CD4-positive, alpha-beta memory T cell (primary cell): ENCODE measurements at regions not wholly inside any gene's neighbourhood (a gene's known extent, or its start where the extent isn't known, plus 50 kb on each side); places are given as distances from the start of the nearest gene placed in this dataset.
"Not testable (repeated sequence)": the region's sequence is repeated elsewhere in the genome, so short reads cannot be mapped to it uniquely, and the experiment has no call there.

Source experiments
- CTCF ChIA-PET: fragments of 350-600 bp; sonication (Branson Sonifier 250); formaldehyde crosslinking; loops from one replicate; lab custom pipeline; 2021; ENCODE audit warnings: inconsistent platforms; ENCODE audit not compliant: partially characterized antibody; lab: Charles Lee
- POLR2A ChIA-PET: fragments of 350-600 bp; sonication (Branson Sonifier 250); formaldehyde crosslinking; loops from one replicate; lab custom pipeline; 2021; ENCODE audit not compliant: partially characterized antibody; lab: Charles Lee
- DNase-seq, 5 donors: peaks; one replicate each; pipeline versions ENCODE4 v3.0.0 to v3.0.0-alpha.2; 2020 to 2022; ENCODE audit warnings: mixed read lengths in 1 of 5
- H3K27ac ChIP-seq: one replicate; pipeline ENCODE4 v1.7.0; 2013; ENCODE audit warnings: low read depth, low read length
- H3K27me3 ChIP-seq: 2 replicates; pipeline ENCODE4 v1.7.0; 2013; ENCODE audit warnings: mild to moderate bottlenecking, low read length, moderate library complexity; ENCODE audit not compliant: insufficient read depth
- H3K36me3 ChIP-seq: 2 replicates; pipeline ENCODE4 v1.7.0; 2013; ENCODE audit warnings: mild to moderate bottlenecking, low read length, moderate library complexity; ENCODE audit not compliant: insufficient read depth
- H3K4me1 ChIP-seq: 2 replicates; pipeline ENCODE4 v1.7.0; 2013; ENCODE audit warnings: mild to moderate bottlenecking, low read length, moderate library complexity; ENCODE audit not compliant: insufficient read depth
- H3K4me3 ChIP-seq, 2 donors: one replicate each; pipeline ENCODE4 v1.7.0; 2013; ENCODE audit warnings: low read length in 2 of 2, mild to moderate bottlenecking in 1 of 2
- H3K9me3 ChIP-seq, 2 donors: one replicate each; pipeline ENCODE4 v1.7.0; 2013; ENCODE audit warnings: low read length in 2 of 2, control low read depth in 1 of 2; ENCODE audit not compliant: control insufficient read depth in 1 of 2
- H3K27ac Mint-ChIP-seq, 7 donors: one replicate each; pipeline ENCODE4 v1.8.0; 2020 to 2021; ENCODE audit warnings: mixed read lengths in 7 of 7, mild to moderate bottlenecking in 6 of 7, inconsistent platforms in 3 of 7, moderate library complexity in 3 of 7
- H3K27me3 Mint-ChIP-seq, 2 donors: one replicate each; pipeline ENCODE4 v1.8.0; 2020 to 2021; ENCODE audit warnings: mixed read lengths in 2 of 2
- H3K36me3 Mint-ChIP-seq, 2 donors: one replicate each; pipeline ENCODE4 v1.8.0; 2020 to 2021; ENCODE audit warnings: mixed read lengths in 2 of 2, inconsistent platforms in 1 of 2, mild to moderate bottlenecking in 1 of 2
- H3K4me1 Mint-ChIP-seq, 4 donors: one replicate each; pipeline ENCODE4 v1.8.0; 2020 to 2021; ENCODE audit warnings: mixed read lengths in 4 of 4, mild to moderate bottlenecking in 1 of 4
- H3K4me3 Mint-ChIP-seq, 8 donors: one replicate each; pipeline ENCODE4 v1.8.0; 2020 to 2021; ENCODE audit warnings: mixed read lengths in 8 of 8, mild to moderate bottlenecking in 7 of 8, moderate library complexity in 6 of 8, inconsistent platforms in 3 of 8
- H3K9me3 Mint-ChIP-seq, 8 donors: one replicate each; pipeline ENCODE4 v1.8.0; 2020 to 2021; ENCODE audit warnings: mixed read lengths in 8 of 8, mild to moderate bottlenecking in 5 of 8, inconsistent platforms in 3 of 8, moderate library complexity in 1 of 8
- intact Hi-C: fragments of 100-400 bp; cut with micrococcal nuclease; formaldehyde crosslinking; loops from one replicate; pipeline ENCODE4 v1.15.1; 2023

GRCh38 chr16:21422824-21423223 lies 144.7 kb upstream of the CRYM start:
- H3K27me3 Mint-ChIP-seq, DNase-seq, H3K9me3 ChIP-seq, H3K27me3 ChIP-seq, H3K36me3 ChIP-seq, H3K36me3 Mint-ChIP-seq, CTCF ChIA-PET, H3K27ac Mint-ChIP-seq, H3K9me3 Mint-ChIP-seq, H3K4me3 Mint-ChIP-seq, H3K27ac ChIP-seq, H3K4me3 ChIP-seq, H3K4me1 ChIP-seq, H3K4me1 Mint-ChIP-seq, POLR2A ChIA-PET, intact Hi-C loops: not testable (repeated sequence)

- H3K27me3 ChIP-seq, POLR2A ChIA-PET, H3K36me3 ChIP-seq, H3K9me3 ChIP-seq, H3K27ac Mint-ChIP-seq, intact Hi-C loops, H3K4me3 ChIP-seq, H3K27me3 Mint-ChIP-seq, H3K27ac ChIP-seq, H3K9me3 Mint-ChIP-seq, H3K4me1 ChIP-seq, H3K4me1 Mint-ChIP-seq, H3K4me3 Mint-ChIP-seq, H3K36me3 Mint-ChIP-seq, CTCF ChIA-PET: not testable (repeated sequence)
- peak in 1 of 5 donors; percentile 62 for DNase-seq
These were observed 126.6 kb upstream of the CRYM start for GRCh38 chr16:21404699-21405098.

- H3K4me1 Mint-ChIP-seq, H3K27ac Mint-ChIP-seq, H3K4me3 ChIP-seq, intact Hi-C loops, POLR2A ChIA-PET, H3K9me3 ChIP-seq, DNase-seq, H3K27me3 ChIP-seq, H3K4me3 Mint-ChIP-seq, H3K27ac ChIP-seq, H3K9me3 Mint-ChIP-seq, H3K36me3 ChIP-seq, CTCF ChIA-PET, H3K27me3 Mint-ChIP-seq, H3K4me1 ChIP-seq, H3K36me3 Mint-ChIP-seq: not testable (repeated sequence)
These were observed 119.8 kb upstream of the CRYM start for GRCh38 chr16:21397866-21398265.

- H3K36me3 ChIP-seq, H3K27ac Mint-ChIP-seq, H3K9me3 Mint-ChIP-seq, H3K4me1 ChIP-seq, H3K27ac ChIP-seq, H3K36me3 Mint-ChIP-seq, H3K4me3 ChIP-seq, H3K27me3 Mint-ChIP-seq, CTCF ChIA-PET, H3K4me1 Mint-ChIP-seq, POLR2A ChIA-PET, H3K9me3 ChIP-seq, H3K4me3 Mint-ChIP-seq, intact Hi-C loops, H3K27me3 ChIP-seq, DNase-seq: not testable (repeated sequence)
These were observed 118.5 kb upstream of the CRYM start for GRCh38 chr16:21396545-21396944.

GRCh38 chr16:21390634-21391033 lies 112.5 kb upstream of the CRYM start:
- H3K4me1 ChIP-seq, H3K4me3 ChIP-seq, H3K27ac ChIP-seq, CTCF ChIA-PET, H3K27ac Mint-ChIP-seq, DNase-seq, H3K9me3 ChIP-seq, H3K27me3 Mint-ChIP-seq, H3K27me3 ChIP-seq, H3K9me3 Mint-ChIP-seq, H3K36me3 Mint-ChIP-seq, H3K4me3 Mint-ChIP-seq, H3K36me3 ChIP-seq, intact Hi-C loops, POLR2A ChIA-PET, H3K4me1 Mint-ChIP-seq: not testable (repeated sequence)

GRCh38 chr16:21389860-21390259 lies 111.8 kb upstream of the CRYM start:
- H3K9me3 Mint-ChIP-seq, H3K4me1 Mint-ChIP-seq, H3K4me1 ChIP-seq, POLR2A ChIA-PET, H3K36me3 ChIP-seq, H3K4me3 Mint-ChIP-seq, H3K27ac ChIP-seq, H3K27ac Mint-ChIP-seq, DNase-seq, H3K27me3 Mint-ChIP-seq, H3K36me3 Mint-ChIP-seq, CTCF ChIA-PET, intact Hi-C loops, H3K4me3 ChIP-seq, H3K27me3 ChIP-seq, H3K9me3 ChIP-seq: not testable (repeated sequence)

GRCh38 chr16:21387757-21388156 lies 109.7 kb upstream of the CRYM start:
- H3K4me3 ChIP-seq, H3K4me1 Mint-ChIP-seq, H3K27ac ChIP-seq, DNase-seq, CTCF ChIA-PET, H3K36me3 Mint-ChIP-seq, POLR2A ChIA-PET, H3K4me1 ChIP-seq, H3K9me3 Mint-ChIP-seq, H3K27ac Mint-ChIP-seq, H3K9me3 ChIP-seq, H3K27me3 Mint-ChIP-seq, H3K4me3 Mint-ChIP-seq, H3K36me3 ChIP-seq, H3K27me3 ChIP-seq, intact Hi-C loops: not testable (repeated sequence)

GRCh38 chr16:21386201-21386915 lies 108.3 kb upstream of the CRYM start:
- DNase-seq, H3K4me3 Mint-ChIP-seq, H3K27ac Mint-ChIP-seq, H3K27me3 Mint-ChIP-seq, H3K4me3 ChIP-seq, intact Hi-C loops, H3K36me3 ChIP-seq, H3K9me3 Mint-ChIP-seq, H3K27me3 ChIP-seq, H3K36me3 Mint-ChIP-seq, POLR2A ChIA-PET, H3K4me1 Mint-ChIP-seq, CTCF ChIA-PET, H3K27ac ChIP-seq, H3K4me1 ChIP-seq, H3K9me3 ChIP-seq: not testable (repeated sequence)
